Esophagus muscularis mucosa (tissue), 2 donors: ENCODE measurements at regions not wholly inside any gene's neighbourhood (a gene's known extent, or its start where the extent isn't known, plus 50 kb on each side); places are given as distances from the start of the nearest gene placed in this dataset.

Experiments used
- POLR2A ChIP-seq: fragments of 450-650 bp; IDR thresholded peaks from one replicate; pipeline ENCODE4 v1.6.1; 2017; ENCODE audit warnings: antibody characterized with exemption, moderate library complexity, mild to moderate bottlenecking, low read depth
- POLR2AphosphoS5 ChIP-seq, 2 donors: sonication (generic); formaldehyde crosslinking; IDR thresholded peaks; one replicate each; pipeline ENCODE4 v1.6.1; 2017; ENCODE audit warnings: antibody characterized with exemption in 2 of 2

DNA sequence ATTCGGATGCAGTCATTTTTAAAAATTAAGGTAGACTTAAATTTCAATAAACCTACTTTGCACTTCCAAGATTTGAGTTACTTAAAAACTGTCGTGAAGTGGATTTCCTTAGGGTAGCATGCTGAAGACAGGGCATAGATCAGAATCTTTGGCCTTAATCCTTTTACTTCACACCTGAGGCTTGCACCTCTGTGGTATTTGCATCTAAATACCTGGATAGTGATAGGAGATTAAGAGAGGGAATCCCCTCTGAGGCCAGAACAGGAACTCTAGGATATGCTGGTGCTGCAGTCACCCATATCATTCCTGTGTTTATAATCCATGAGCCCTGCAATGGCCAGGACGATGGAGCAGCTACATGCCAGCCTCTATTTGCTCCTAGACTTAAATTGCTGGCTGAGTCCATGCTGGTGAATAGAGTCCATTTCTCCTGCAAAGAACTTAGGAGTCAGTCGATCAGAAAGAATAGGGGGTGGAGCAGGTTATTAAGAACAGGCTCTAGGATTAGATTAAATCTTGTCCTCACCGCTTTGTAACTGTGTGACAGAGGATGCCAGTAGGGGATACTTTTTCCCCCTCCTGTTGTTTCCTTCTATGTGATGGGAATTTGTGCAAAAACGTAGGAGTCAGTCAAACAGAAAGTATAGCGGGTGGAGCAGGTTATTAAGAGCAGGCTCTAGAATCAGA, 333.6 kb downstream of the DUSP10 start:
- TF ChIP-seq POLR2AphosphoS5 (IDR thresholded peaks at IDR 0.05) (no peak), POLR2A (no peak)
